GM21737 (cell line): ENCODE measurements at regions not wholly inside any gene's neighbourhood (a gene's known extent, or its start where the extent isn't known, plus 50 kb on each side); places are given as distances from the start of the nearest gene placed in this dataset.

Experiments used
- ATAC-seq: cut with Tn5 transposase; IDR thresholded peaks from one replicate; pipeline ENCODE4 v1.9.1; 2021; ENCODE audit warnings: mild to moderate bottlenecking, moderate library complexity; ENCODE audit not compliant: unreplicated experiment

- no peak for ATAC-seq
Measured at GRCh38 chr2:45153121-45153520, 143.9 kb upstream of the SIX2 start.

GRCh38 chr2:45152691-45153090 lies 143.4 kb upstream of the SIX2 start:
- ATAC-seq, result no peak

GRCh38 chr2:45145073-45145899 lies 136.0 kb upstream of the SIX2 start:
- no peak for ATAC-seq

- no peak for ATAC-seq
Measured at GRCh38 chr2:45141883-45142866, 132.9 kb upstream of the SIX2 start.

DNA sequence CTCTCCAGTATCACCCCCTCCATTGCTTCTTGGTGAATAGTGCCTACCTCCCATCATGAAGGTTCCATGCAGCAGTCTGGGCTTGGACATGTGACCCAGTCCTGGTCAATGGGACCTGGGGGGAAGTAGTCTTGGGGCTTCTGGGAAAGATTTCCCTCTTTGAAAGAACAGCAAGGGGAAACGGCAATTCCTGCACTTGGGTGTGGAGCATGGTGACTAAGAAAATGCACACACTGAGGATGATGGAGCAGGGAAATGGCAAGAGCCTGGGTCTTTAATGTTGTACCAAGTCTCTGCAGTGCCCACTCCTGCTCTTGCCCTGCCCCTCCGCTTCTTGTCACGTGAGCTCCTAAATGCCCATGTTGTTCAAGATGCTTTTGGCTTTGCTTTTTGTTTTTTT lies 131.4 kb upstream of the SIX2 start:
- no peak for ATAC-seq

- no peak for ATAC-seq
Measured at GRCh38 chr2:45138904-45139303, 129.7 kb upstream of the SIX2 start.

GRCh38 chr2:45137966-45138695 lies 128.9 kb upstream of the SIX2 start:
- ATAC-seq, result no peak

GRCh38 chr2:45134726-45135125 lies 125.5 kb upstream of the SIX2 start:
- ATAC-seq, result no peak

- no peak for ATAC-seq
Measured at GRCh38 chr2:45134014-45134413, 124.8 kb upstream of the SIX2 start.

DNA sequence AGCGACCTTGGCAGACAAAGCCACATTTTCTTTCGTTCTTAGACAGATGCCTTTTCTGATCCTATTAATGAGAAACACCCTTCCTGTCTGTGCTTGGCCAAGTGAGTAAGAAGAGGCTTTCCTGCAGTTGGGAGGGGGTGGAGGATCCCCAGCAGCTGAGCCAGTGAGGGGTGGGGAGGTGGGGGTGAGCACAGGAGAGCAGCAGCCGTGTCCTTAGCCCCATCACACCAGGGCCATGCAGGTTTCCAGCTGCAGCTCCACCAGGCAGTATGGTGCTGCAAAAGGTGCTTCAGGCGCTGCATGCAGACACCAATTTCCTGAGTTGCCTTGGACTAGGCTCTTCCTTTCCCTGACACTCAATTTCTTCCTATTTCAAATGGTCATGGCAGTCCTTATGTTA lies 123.3 kb upstream of the SIX2 start:
- no peak for ATAC-seq

DNA sequence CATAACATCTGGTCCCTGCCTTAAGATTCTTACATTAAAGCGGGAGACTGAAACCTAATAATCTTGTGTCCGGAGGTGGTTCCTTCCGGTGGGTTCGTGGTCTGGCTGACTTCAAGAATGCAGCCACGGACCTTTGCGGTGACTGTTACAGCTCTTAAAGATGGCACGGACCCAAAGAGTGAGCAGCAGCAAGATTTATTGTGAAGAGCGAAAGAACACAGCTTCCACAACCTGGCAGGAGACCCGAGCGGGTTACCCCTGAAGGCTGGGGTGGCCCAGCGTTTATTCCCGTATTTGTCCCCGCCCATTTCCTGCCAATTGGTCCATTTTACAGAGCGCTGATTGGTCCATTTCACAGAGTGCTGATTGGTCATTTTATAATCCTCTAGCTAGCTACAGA lies 122.3 kb upstream of the SIX2 start:
- no peak for ATAC-seq

GRCh38 chr2:45130736-45131135 lies 121.5 kb upstream of the SIX2 start:
- no peak for ATAC-seq

GRCh38 chr2:45128580-45128997 lies 119.3 kb upstream of the SIX2 start:
- ATAC-seq, result no peak

- no peak for ATAC-seq
Measured at GRCh38 chr2:45127891-45128290, 118.6 kb upstream of the SIX2 start.

GRCh38 chr2:45127321-45127720 lies 118.1 kb upstream of the SIX2 start:
- no peak for ATAC-seq

DNA sequence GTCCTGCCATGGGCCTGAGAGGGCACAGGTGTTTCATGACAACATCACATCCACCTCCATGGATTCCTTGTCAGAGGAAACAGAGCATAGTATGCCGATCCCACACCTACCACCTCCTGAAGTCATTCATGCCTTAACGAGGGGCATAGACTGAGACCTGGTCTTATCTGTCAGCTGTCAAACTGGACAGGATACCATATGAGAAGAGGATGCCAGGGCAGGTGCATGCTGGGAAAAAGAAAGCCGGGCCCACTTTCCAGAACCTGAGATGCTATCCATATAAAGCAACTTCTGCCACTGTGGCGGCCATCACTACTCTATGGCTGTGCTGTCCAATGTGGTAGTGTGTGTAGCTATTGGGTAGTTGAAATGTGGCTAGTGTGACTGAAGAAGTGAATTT lies 116.0 kb upstream of the SIX2 start:
- ATAC-seq, result no peak

DNA sequence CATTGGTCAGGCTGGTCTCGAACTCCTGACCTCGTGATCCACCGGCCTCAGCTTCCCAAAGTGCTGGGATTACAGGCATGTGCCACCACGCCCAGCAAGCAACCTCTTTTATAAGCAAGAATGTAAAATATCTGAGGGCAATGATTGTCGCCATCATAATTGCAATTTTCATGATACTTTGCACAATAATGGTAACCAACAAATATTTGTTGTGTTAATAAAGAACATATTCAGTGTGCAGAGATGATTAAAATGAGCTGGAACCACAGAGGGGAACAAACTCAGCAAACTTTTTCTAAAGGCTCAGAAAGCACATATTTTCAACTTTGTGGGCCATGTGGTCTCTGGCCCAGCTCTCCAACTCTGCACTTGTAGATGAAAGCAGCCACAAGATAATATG lies 115.2 kb upstream of the SIX2 start:
- no peak for ATAC-seq

DNA sequence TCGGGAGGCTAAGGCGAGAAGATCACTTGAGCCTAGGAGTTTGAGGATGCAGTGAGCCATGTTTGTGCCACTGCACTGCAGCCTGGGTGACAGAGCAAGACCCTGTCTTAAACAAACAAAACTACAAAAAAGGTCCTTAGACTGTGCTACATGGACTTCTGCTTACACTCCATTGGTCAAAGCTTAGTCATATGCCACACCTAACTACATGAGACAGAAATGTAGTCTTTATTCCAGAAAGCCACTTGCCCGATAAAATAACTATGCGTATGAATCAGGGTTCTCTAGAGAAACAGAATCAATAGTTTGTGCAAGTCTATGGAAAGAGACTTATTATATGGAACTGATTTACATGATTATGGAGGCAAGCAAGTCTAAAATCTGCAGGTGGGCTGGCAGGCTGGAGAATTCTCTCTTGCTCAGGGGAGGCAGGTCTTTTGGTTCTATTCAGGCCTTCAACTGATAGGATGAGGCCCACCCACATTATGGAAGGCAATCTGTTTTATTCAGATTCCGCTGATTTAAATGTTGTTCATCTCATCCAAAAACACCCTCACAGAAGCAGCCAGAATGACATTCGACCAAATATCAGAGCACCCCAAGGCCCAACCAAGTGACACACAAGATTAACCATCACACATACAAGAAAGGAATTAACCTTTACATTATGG lies 114.4 kb upstream of the SIX2 start:
- no peak for ATAC-seq

- no peak for ATAC-seq
Measured at GRCh38 chr2:45123065-45123464, 113.8 kb upstream of the SIX2 start.

- ATAC-seq, result no peak
Measured at GRCh38 chr2:45121236-45121927, 112.1 kb upstream of the SIX2 start.
